ENCODE measurements at regions not wholly inside any gene's neighbourhood (a gene's known extent, or its start where the extent isn't known, plus 50 kb on each side); places are given as distances from the start of the nearest gene placed in this dataset.

DNA sequence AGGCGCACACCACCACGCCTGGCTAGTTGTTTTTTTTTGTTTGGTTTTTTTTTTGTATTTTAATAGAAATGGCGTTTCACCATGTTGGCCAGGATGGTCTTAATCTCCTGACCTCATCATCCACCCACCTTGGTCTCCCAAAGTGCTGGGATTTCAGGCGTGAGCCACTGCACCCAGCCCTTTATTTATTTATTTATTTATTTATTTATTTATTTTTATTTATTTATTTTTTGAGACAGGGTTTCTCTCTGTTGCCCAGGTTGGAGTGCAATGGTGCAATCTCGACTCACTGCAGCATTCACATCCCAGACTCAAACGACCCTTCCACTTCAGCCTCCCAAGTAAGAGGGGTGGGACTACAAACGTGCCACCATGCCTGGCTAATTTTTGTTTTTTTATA lies 63.0 kb upstream of the ADAMTSL1 start:
- TF ChIP-seq, protein P1, sequence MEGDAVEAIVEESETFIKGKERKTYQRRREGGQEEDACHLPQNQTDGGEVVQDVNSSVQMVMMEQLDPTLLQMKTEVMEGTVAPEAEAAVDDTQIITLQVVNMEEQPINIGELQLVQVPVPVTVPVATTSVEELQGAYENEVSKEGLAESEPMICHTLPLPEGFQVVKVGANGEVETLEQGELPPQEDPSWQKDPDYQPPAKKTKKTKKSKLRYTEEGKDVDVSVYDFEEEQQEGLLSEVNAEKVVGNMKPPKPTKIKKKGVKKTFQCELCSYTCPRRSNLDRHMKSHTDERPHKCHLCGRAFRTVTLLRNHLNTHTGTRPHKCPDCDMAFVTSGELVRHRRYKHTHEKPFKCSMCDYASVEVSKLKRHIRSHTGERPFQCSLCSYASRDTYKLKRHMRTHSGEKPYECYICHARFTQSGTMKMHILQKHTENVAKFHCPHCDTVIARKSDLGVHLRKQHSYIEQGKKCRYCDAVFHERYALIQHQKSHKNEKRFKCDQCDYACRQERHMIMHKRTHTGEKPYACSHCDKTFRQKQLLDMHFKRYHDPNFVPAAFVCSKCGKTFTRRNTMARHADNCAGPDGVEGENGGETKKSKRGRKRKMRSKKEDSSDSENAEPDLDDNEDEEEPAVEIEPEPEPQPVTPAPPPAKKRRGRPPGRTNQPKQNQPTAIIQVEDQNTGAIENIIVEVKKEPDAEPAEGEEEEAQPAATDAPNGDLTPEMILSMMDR (IDR thresholded peaks at IDR 0.05) = no peak
- TF ChIP-seq POLR2A (IDR thresholded peaks at IDR 0.05) (no peak), EP300 (IDR thresholded peaks at IDR 0.05) (no peak)

All from tibial nerve (tissue), 4 donors.